GM23338 (cell line): ENCODE measurements at regions not wholly inside any gene's neighbourhood (a gene's known extent, or its start where the extent isn't known, plus 50 kb on each side); places are given as distances from the start of the nearest gene placed in this dataset.
A peak's percentile ranks its signal among the peaks of the same experiment; 100 is the strongest.

Experiments used
- ATAC-seq: fragments of 200-7000 bp; cut with Tn5 transposase; 3 replicates; pipeline ENCODE4 v1.9.1; 2020
- DNase-seq: peaks from one replicate; pipeline ENCODE4 v3.0.0-alpha.2; 2015; ENCODE audit warnings: low spot score
- H2AFZ ChIP-seq: fragments of 200-600 bp; sonication (generic); 2 replicates; pipeline ENCODE4 v1.8.0; 2016; ENCODE audit warnings: antibody characterized with exemption, mild to moderate bottlenecking, moderate library complexity
- H3F3A ChIP-seq: fragments of 200-600 bp; sonication (generic); replicated peaks from 2 replicates; pipeline ENCODE4 v1.8.0; 2017; ENCODE audit warnings: antibody characterized with exemption, mixed run types, low read depth
- H3K27ac ChIP-seq: fragments of 200-600 bp; sonication (generic); 2 replicates; pipeline ENCODE4 v1.6.1; 2016; ENCODE audit warnings: low read depth
- H3K27me3 ChIP-seq: fragments of 200-600 bp; sonication (generic); 2 replicates; pipeline ENCODE4 v1.8.0; 2016; ENCODE audit warnings: mild to moderate bottlenecking, mixed run types, moderate library complexity; ENCODE audit not compliant: insufficient read depth
- H3K36me3 ChIP-seq: fragments of 200-600 bp; sonication (generic); 2 replicates; pipeline ENCODE4 v1.8.0; 2016; ENCODE audit warnings: mild to moderate bottlenecking; ENCODE audit not compliant: insufficient read depth
- H3K4me1 ChIP-seq: fragments of 200-600 bp; sonication (generic); 2 replicates; pipeline ENCODE4 v1.8.0; 2016; ENCODE audit warnings: mild to moderate bottlenecking, moderate library complexity; ENCODE audit not compliant: insufficient read depth
- H3K4me2 ChIP-seq: fragments of 200-600 bp; sonication (generic); 2 replicates; pipeline ENCODE4 v1.7.1; 2017; ENCODE audit warnings: mixed run types
- H3K4me3 ChIP-seq: fragments of 200-600 bp; sonication (generic); 2 replicates; pipeline ENCODE4 v1.6.1; 2016; ENCODE audit warnings: mixed run types
- H3K79me2 ChIP-seq: fragments of 200-600 bp; sonication (generic); replicated peaks from 2 replicates; pipeline ENCODE4 v1.8.0; 2017; ENCODE audit warnings: mild to moderate bottlenecking; ENCODE audit not compliant: insufficient read depth
- H3K9me2 ChIP-seq: fragments of 200-600 bp; sonication (generic); 2 replicates; pipeline ENCODE4 v1.8.0; 2017; ENCODE audit not compliant: insufficient read depth
- H4K20me1 ChIP-seq: fragments of 200-600 bp; sonication (generic); replicated peaks from 2 replicates; pipeline ENCODE4 v1.8.0; 2017; ENCODE audit warnings: mild to moderate bottlenecking; ENCODE audit not compliant: insufficient read depth
- H3K27ac Mint-ChIP-seq: 2 replicates; pipeline ENCODE4 v1.8.0; 2020; ENCODE audit warnings: inconsistent platforms, mild to moderate bottlenecking, moderate library complexity, mixed read lengths
- H3K27me3 Mint-ChIP-seq: 3 replicates; pipeline ENCODE4 v1.8.0; 2022; ENCODE audit warnings: low read depth, mild to moderate bottlenecking, moderate library complexity, mixed read lengths, inconsistent platforms; ENCODE audit not compliant: insufficient read depth, poor library complexity
- H3K36me3 Mint-ChIP-seq: 3 replicates; pipeline ENCODE4 v1.8.0; 2021; ENCODE audit warnings: low read depth, mild to moderate bottlenecking, inconsistent platforms, moderate library complexity, mixed read lengths
- H3K4me1 Mint-ChIP-seq: 3 replicates; pipeline ENCODE4 v1.8.0; 2020; ENCODE audit warnings: mild to moderate bottlenecking, inconsistent platforms, mixed read lengths
- H3K4me3 Mint-ChIP-seq: 3 replicates; pipeline ENCODE4 v1.8.0; 2021; ENCODE audit warnings: moderate library complexity, mild to moderate bottlenecking, inconsistent platforms, mixed read lengths
- H3K9me3 Mint-ChIP-seq: 3 replicates; pipeline ENCODE4 v1.8.0; 2020; ENCODE audit warnings: moderate library complexity, mild to moderate bottlenecking, inconsistent platforms, mixed read lengths
- CTCF ChIP-seq, 2 experiments: fragments of 200-600 bp in 1 of 2; sonication (generic) in 1 of 2; conservative IDR thresholded peaks; 2 replicates each; pipeline versions ENCODE4 v1.5.1 to v1.6.1; 2016 to 2017; ENCODE audit warnings: antibody characterized with exemption in 2 of 2, low read depth in 2 of 2, mild to moderate bottlenecking in 2 of 2, moderate library complexity in 1 of 2
- ETS1 ChIP-seq: IDR thresholded peaks from 2 replicates; pipeline ENCODE4 v1.6.1; 2016; ENCODE audit warnings: antibody characterized with exemption
- EZH2 ChIP-seq: fragments of 200-600 bp; sonication (generic); IDR thresholded peaks from one replicate; pipeline ENCODE4 v1.8.0; 2017; ENCODE audit warnings: antibody characterized with exemption, mild to moderate bottlenecking, low read depth; ENCODE audit not compliant: unreplicated experiment
- EZH2phosphoT487 ChIP-seq: fragments of 200-600 bp; sonication (generic); IDR thresholded peaks from one replicate; pipeline ENCODE4 v1.8.1; 2018; ENCODE audit warnings: antibody characterized with exemption; ENCODE audit not compliant: unreplicated experiment
- JUNB ChIP-seq: IDR thresholded peaks from one replicate; pipeline ENCODE4 v1.6.1; 2016; ENCODE audit warnings: antibody characterized with exemption; ENCODE audit not compliant: unreplicated experiment
- POLR2AphosphoS5 ChIP-seq: IDR thresholded peaks from 2 replicates; pipeline ENCODE4 v1.6.1; 2016; ENCODE audit warnings: antibody characterized with exemption, low read depth
- STAT1 ChIP-seq: IDR thresholded peaks from one replicate; pipeline ENCODE4 v1.6.1; 2016; ENCODE audit warnings: antibody characterized with exemption; ENCODE audit not compliant: unreplicated experiment
- ZNF114 ChIP-seq: fragments of 250-450 bp; sonication (Bioruptor Pico); IDR thresholded peaks from 2 replicates; pipeline ENCODE4 v1.5.0; 2020; ENCODE audit warnings: mild to moderate bottlenecking, moderate library complexity
- TF ChIP-seq, protein P1 (sequence below): fragments of 250-450 bp; sonication (Bioruptor Pico); IDR thresholded peaks from 2 replicates; pipeline ENCODE4 v1.5.0; 2020; ENCODE audit warnings: mild to moderate bottlenecking, moderate library complexity

DNA sequence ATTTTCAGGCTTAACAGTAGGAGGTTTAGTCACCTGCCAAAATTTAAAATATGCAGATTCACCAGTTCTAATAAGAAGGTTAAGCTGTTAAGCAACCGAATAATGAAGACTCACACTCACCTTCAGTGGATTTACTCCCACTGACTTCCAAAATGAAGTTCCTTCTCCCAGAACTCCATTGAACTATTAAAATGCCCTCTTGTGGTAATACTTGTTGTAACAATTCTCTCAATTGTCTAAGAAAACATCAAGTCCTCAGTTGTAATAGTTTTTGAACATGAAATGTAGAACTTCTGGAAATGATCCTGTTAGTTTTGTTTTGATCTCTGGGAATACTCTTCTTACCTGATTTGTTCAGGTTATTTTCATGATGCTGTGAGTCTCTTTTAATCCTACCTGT, 522.0 kb upstream of the ATXN8OS start:
- Histone ChIP-seq H3K4me3 (no peak overlapping the region), H3K27me3 (no peaks in the 10 kb centered on the region), H3K27ac (no peak overlapping the region), H3F3A (no peaks in the 10 kb centered on the region), H3K4me1 (no peaks in the 10 kb centered on the region), H4K20me1 (no peaks in the 10 kb centered on the region), H3K4me2 (no peak overlapping the region), H2AFZ (0 out of 2 replicates have a peak overlapping the region, but pooled peaks have one; percentile 1), H3K36me3 (no peaks in the 10 kb centered on the region), H3K9me2 (peaks cover 2% of the 10 kb centered on the region; the same call in 1 of the 2 replicates), H3K79me2 (no peaks in the 10 kb centered on the region)
- Mint-ChIP-seq H3K27ac (no peak overlapping the region), H3K4me3 (no peak overlapping the region), H3K27me3 (no peaks in the 10 kb centered on the region), H3K4me1 (peaks cover 10% of the 10 kb centered on the region), H3K9me3 (no peaks in the 10 kb centered on the region), H3K36me3 (no peaks in the 10 kb centered on the region)
- ATAC-seq (no peak), DNase-seq (peak; percentile 15)
- TF ChIP-seq CTCF (conservative IDR thresholded peaks at IDR 0.05; ENCODE audit: low read depth in 2 of 2) (peak; percentile 34 to 51; a peak in 2 of 4 replicates), ETS1 (no peak)

GRCh38 chr13:69580255-69580654, 527.4 kb upstream of the ATXN8OS start:
- peaks cover 13% of the 10 kb centered on the region for H3K4me1 Mint-ChIP-seq
- no peak overlapping the region for H2AFZ ChIP-seq
- H4K20me1 ChIP-seq, result no peaks in the 10 kb centered on the region
- no peak overlapping the region for H3K27ac ChIP-seq
- H3K36me3 ChIP-seq, result no peaks in the 10 kb centered on the region
- no peaks in the 10 kb centered on the region for H3F3A ChIP-seq
- peak overlapping the region; percentile 76 for H3K27ac Mint-ChIP-seq
- DNase-seq (peak; percentile 28), ATAC-seq (peak; percentile 96)
- H3K36me3 Mint-ChIP-seq, result no peaks in the 10 kb centered on the region
- no peaks in the 10 kb centered on the region for H3K27me3 Mint-ChIP-seq
- no peaks in the 10 kb centered on the region for H3K27me3 ChIP-seq
- H3K4me2 ChIP-seq, result no peak overlapping the region
- no peaks in the 10 kb centered on the region for H3K9me2 ChIP-seq
- no peak overlapping the region for H3K4me3 ChIP-seq
- no peak overlapping the region for H3K4me3 Mint-ChIP-seq
- no peaks in the 10 kb centered on the region for H3K79me2 ChIP-seq
- 0 out of 2 replicates have a peak, but pooled peaks cover 5% of the 10 kb centered on the region for H3K4me1 ChIP-seq
- H3K9me3 Mint-ChIP-seq, result no peaks in the 10 kb centered on the region
- TF ChIP-seq EZH2phosphoT487 (no peak), POLR2AphosphoS5 (no peak), EZH2 (no peak), CTCF (conservative IDR thresholded peaks at IDR 0.05; ENCODE audit: low read depth in 2 of 2) (no peak), JUNB (no peak), ZNF114 (peak; percentile 58; the same call in 1 of the 2 replicates), ETS1 (no peak), STAT1 (no peak)
- TF ChIP-seq, protein P1, sequence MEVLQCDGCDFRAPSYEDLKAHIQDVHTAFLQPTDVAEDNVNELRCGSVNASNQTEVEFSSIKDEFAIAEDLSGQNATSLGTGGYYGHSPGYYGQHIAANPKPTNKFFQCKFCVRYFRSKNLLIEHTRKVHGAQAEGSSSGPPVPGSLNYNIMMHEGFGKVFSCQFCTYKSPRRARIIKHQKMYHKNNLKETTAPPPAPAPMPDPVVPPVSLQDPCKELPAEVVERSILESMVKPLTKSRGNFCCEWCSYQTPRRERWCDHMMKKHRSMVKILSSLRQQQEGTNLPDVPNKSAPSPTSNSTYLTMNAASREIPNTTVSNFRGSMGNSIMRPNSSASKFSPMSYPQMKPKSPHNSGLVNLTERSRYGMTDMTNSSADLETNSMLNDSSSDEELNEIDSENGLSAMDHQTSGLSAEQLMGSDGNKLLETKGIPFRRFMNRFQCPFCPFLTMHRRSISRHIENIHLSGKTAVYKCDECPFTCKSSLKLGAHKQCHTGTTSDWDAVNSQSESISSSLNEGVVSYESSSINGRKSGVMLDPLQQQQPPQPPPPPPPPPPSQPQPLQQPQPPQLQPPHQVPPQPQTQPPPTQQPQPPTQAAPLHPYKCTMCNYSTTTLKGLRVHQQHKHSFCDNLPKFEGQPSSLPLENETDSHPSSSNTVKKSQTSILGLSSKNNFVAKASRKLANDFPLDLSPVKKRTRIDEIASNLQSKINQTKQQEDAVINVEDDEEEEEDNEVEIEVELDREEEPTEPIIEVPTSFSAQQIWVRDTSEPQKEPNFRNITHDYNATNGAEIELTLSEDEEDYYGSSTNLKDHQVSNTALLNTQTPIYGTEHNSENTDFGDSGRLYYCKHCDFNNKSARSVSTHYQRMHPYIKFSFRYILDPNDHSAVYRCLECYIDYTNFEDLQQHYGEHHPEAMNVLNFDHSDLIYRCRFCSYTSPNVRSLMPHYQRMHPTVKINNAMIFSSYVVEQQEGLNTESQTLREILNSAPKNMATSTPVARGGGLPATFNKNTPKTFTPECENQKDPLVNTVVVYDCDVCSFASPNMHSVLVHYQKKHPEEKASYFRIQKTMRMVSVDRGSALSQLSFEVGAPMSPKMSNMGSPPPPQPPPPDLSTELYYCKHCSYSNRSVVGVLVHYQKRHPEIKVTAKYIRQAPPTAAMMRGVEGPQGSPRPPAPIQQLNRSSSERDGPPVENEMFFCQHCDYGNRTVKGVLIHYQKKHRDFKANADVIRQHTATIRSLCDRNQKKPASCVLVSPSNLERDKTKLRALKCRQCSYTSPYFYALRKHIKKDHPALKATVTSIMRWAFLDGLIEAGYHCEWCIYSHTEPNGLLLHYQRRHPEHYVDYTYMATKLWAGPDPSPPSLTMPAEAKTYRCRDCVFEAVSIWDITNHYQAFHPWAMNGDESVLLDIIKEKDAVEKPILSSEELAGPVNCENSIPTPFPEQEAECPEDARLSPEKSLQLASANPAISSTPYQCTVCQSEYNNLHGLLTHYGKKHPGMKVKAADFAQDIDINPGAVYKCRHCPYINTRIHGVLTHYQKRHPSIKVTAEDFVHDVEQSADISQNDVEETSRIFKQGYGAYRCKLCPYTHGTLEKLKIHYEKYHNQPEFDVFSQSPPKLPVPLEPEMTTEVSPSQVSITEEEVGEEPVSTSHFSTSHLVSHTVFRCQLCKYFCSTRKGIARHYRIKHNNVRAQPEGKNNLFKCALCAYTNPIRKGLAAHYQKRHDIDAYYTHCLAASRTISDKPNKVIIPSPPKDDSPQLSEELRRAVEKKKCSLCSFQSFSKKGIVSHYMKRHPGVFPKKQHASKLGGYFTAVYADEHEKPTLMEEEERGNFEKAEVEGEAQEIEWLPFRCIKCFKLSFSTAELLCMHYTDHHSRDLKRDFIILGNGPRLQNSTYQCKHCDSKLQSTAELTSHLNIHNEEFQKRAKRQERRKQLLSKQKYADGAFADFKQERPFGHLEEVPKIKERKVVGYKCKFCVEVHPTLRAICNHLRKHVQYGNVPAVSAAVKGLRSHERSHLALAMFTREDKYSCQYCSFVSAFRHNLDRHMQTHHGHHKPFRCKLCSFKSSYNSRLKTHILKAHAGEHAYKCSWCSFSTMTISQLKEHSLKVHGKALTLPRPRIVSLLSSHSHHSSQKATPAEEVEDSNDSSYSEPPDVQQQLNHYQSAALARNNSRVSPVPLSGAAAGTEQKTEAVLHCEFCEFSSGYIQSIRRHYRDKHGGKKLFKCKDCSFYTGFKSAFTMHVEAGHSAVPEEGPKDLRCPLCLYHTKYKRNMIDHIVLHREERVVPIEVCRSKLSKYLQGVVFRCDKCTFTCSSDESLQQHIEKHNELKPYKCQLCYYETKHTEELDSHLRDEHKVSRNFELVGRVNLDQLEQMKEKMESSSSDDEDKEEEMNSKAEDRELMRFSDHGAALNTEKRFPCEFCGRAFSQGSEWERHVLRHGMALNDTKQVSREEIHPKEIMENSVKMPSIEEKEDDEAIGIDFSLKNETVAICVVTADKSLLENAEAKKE, result peak; percentile 89
